ENCODE measurements at regions not wholly inside any gene's neighbourhood (a gene's known extent, or its start where the extent isn't known, plus 50 kb on each side); places are given as distances from the start of the nearest gene placed in this dataset.
"Not testable (repeated sequence)": the region's sequence is repeated elsewhere in the genome, so short reads cannot be mapped to it uniquely, and the experiment has no call there.

DNA sequence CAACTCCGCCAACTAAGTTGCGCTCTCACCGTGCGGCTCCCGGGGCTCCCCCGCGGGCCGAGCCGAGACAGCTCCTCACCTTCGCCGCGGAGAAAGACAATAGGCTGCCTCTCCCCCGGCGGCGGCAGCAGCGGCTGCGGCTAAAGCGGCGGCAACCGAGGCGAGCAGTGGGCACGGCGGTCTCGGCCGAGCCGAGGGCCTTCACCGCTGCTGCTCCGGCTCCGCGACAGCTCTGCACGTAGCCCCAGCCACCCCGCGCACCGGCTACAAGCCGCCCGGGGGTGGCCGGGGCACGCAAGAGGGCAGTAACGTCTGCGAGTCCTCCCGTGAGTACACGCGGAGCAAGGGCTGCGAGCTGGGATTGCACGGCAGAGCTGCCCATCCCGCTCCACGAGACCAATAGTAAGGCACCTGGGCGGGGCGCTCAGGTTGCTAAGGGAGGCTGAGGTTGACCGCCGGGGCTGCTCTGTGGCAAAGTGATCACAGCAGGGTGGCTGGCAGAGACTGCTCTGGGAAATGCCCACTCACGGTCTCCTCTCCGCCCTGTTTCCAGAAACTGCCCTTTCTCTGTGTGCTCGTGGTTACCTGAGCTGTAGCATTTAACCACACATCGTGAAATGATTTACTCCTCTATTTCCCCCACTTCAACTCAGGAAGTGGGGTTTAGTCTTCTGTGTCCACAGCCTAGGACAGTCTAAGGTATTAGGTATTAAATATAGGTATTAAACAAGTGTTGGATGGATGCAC, 145.8 kb upstream of the AKAP13 start:
- TF ChIP-seq, protein P1, sequence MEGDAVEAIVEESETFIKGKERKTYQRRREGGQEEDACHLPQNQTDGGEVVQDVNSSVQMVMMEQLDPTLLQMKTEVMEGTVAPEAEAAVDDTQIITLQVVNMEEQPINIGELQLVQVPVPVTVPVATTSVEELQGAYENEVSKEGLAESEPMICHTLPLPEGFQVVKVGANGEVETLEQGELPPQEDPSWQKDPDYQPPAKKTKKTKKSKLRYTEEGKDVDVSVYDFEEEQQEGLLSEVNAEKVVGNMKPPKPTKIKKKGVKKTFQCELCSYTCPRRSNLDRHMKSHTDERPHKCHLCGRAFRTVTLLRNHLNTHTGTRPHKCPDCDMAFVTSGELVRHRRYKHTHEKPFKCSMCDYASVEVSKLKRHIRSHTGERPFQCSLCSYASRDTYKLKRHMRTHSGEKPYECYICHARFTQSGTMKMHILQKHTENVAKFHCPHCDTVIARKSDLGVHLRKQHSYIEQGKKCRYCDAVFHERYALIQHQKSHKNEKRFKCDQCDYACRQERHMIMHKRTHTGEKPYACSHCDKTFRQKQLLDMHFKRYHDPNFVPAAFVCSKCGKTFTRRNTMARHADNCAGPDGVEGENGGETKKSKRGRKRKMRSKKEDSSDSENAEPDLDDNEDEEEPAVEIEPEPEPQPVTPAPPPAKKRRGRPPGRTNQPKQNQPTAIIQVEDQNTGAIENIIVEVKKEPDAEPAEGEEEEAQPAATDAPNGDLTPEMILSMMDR (IDR thresholded peaks at IDR 0.05) = not testable (repeated sequence)
- not testable (repeated sequence) for TF ChIP-seq POLR2A (IDR thresholded peaks at IDR 0.05)
